ENCODE measurements at regions not wholly inside any gene's neighbourhood (a gene's known extent, or its start where the extent isn't known, plus 50 kb on each side); places are given as distances from the start of the nearest gene placed in this dataset.
"Not testable (repeated sequence)": the region's sequence is repeated elsewhere in the genome, so short reads cannot be mapped to it uniquely, and the experiment has no call there.

DNA sequence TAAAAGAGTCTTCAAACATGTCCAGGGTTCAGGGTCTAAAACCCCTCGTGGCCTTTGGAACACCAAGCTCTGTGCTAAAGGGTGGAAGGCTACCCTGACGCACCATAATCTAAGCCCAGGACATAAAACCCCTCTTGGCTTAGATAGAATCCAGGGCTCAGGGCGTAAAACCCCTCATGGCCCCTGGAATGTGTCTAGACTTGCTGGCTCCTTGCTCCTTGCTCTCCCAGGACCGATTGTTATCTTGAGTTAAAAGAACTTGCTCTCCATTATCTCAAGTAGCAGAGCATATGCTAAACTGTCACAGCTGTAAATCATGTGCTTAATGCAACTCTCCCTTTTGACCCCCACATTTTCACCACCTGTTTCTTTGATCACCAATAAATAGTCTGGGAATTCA is 758.1 kb upstream of the SLC8A1 start:
- not testable (repeated sequence) for TF ChIP-seq JUN (IDR thresholded peaks at IDR 0.05); RNF2 (IDR thresholded peaks at IDR 0.05; ENCODE audit: borderline replicate concordance, low read depth); POLR2A (IDR thresholded peaks at IDR 0.05; ENCODE audit: low read length); NFE2L2 (conservative IDR thresholded peaks at IDR 0.05; ENCODE audit: low read length); POLR2AphosphoS2 (conservative IDR thresholded peaks at IDR 0.05; ENCODE audit: low read length); RAD21 (conservative IDR thresholded peaks at IDR 0.05 in 1 of 2, IDR thresholded peaks at IDR 0.05 in 1 of 2); MYC (IDR thresholded peaks at IDR 0.05; ENCODE audit: borderline replicate concordance, low read length); CEBPB (IDR thresholded peaks at IDR 0.05); KDM1A (IDR thresholded peaks at IDR 0.05; ENCODE audit: low read depth)
- TF ChIP-seq, protein P1, sequence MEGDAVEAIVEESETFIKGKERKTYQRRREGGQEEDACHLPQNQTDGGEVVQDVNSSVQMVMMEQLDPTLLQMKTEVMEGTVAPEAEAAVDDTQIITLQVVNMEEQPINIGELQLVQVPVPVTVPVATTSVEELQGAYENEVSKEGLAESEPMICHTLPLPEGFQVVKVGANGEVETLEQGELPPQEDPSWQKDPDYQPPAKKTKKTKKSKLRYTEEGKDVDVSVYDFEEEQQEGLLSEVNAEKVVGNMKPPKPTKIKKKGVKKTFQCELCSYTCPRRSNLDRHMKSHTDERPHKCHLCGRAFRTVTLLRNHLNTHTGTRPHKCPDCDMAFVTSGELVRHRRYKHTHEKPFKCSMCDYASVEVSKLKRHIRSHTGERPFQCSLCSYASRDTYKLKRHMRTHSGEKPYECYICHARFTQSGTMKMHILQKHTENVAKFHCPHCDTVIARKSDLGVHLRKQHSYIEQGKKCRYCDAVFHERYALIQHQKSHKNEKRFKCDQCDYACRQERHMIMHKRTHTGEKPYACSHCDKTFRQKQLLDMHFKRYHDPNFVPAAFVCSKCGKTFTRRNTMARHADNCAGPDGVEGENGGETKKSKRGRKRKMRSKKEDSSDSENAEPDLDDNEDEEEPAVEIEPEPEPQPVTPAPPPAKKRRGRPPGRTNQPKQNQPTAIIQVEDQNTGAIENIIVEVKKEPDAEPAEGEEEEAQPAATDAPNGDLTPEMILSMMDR (IDR thresholded peaks at IDR 0.05): not testable (repeated sequence)

Data from A549 (cell line).